Neural progenitor cell (in vitro differentiated cells): ENCODE measurements at regions not wholly inside any gene's neighbourhood (a gene's known extent, or its start where the extent isn't known, plus 50 kb on each side); places are given as distances from the start of the nearest gene placed in this dataset.

Experiments used
- DNase-seq: peaks from one replicate; pipeline ENCODE4 v3.0.0-alpha.2; 2016; ENCODE audit warnings: low spot score
- H2AFZ ChIP-seq: fragments of 200-600 bp; sonication (generic); replicated peaks from 2 replicates; pipeline ENCODE4 v1.6.1; 2016; ENCODE audit warnings: antibody characterized with exemption
- H3F3A ChIP-seq: fragments of 200-600 bp; sonication (generic); 2 replicates; pipeline ENCODE4 v1.6.1; 2016; ENCODE audit warnings: antibody characterized with exemption, low read depth
- H3K27ac ChIP-seq: fragments of 200-600 bp; sonication (generic); 2 replicates; pipeline ENCODE4 v1.5.1; 2016; ENCODE audit warnings: mild to moderate bottlenecking
- H3K27me3 ChIP-seq: fragments of 200-600 bp; sonication (generic); 2 replicates; pipeline ENCODE4 v1.6.1; 2016; ENCODE audit warnings: mild to moderate bottlenecking, moderate library complexity
- H3K36me3 ChIP-seq: fragments of 200-600 bp; sonication (generic); 2 replicates; pipeline ENCODE4 v1.5.1; 2016
- H3K4me1 ChIP-seq: fragments of 200-600 bp; sonication (generic); 2 replicates; pipeline ENCODE4 v1.6.1; 2016; ENCODE audit warnings: mixed run types
- H3K4me2 ChIP-seq: fragments of 200-600 bp; sonication (generic); 2 replicates; pipeline ENCODE4 v1.6.1; 2016
- H3K4me3 ChIP-seq: fragments of 200-600 bp; sonication (generic); 2 replicates; pipeline ENCODE4 v1.5.1; 2016
- H3K79me2 ChIP-seq: fragments of 200-600 bp; sonication (generic); 2 replicates; pipeline ENCODE4 v1.6.1; 2016; ENCODE audit warnings: low read depth
- H3K9ac ChIP-seq: fragments of 200-600 bp; sonication (generic); 2 replicates; pipeline ENCODE4 v1.6.1; 2016
- H3K9me3 ChIP-seq: fragments of 200-600 bp; sonication (generic); 2 replicates; pipeline ENCODE4 v1.5.1; 2016; ENCODE audit warnings: low read depth
- H4K20me1 ChIP-seq: fragments of 200-600 bp; sonication (generic); 2 replicates; pipeline ENCODE4 v1.6.1; 2016; ENCODE audit warnings: low read depth
- H3K27ac Mint-ChIP-seq: 3 replicates; pipeline ENCODE4 v1.8.0; 2021; ENCODE audit warnings: mixed read lengths
- H3K27me3 Mint-ChIP-seq: 2 replicates; pipeline ENCODE4 v1.8.0; 2022; ENCODE audit warnings: low read depth, mild to moderate bottlenecking, inconsistent platforms, moderate library complexity, mixed read lengths; ENCODE audit not compliant: insufficient read depth
- H3K36me3 Mint-ChIP-seq: 3 replicates; pipeline ENCODE4 v1.8.0; 2021; ENCODE audit warnings: mixed read lengths
- H3K4me1 Mint-ChIP-seq: 3 replicates; pipeline ENCODE4 v1.8.0; 2021; ENCODE audit warnings: mixed read lengths
- H3K4me3 Mint-ChIP-seq: 3 replicates; pipeline ENCODE4 v1.8.0; 2021; ENCODE audit warnings: mild to moderate bottlenecking, moderate library complexity, mixed read lengths
- H3K9me3 Mint-ChIP-seq: 3 replicates; pipeline ENCODE4 v1.8.0; 2020; ENCODE audit warnings: mixed read lengths
- EZH2 ChIP-seq: fragments of 200-600 bp; sonication (generic); IDR thresholded peaks from 2 replicates; pipeline ENCODE4 v1.6.1; 2017; ENCODE audit warnings: antibody characterized with exemption, mild to moderate bottlenecking, moderate library complexity
- EZH2phosphoT487 ChIP-seq: fragments of 200-600 bp; sonication (generic); IDR thresholded peaks from 2 replicates; pipeline ENCODE4 v1.6.1; 2017; ENCODE audit warnings: antibody characterized with exemption
- TF ChIP-seq, protein P1 (sequence below): fragments of 200-600 bp; sonication (generic); IDR thresholded peaks from 2 replicates; pipeline ENCODE4 v1.5.1; 2017; ENCODE audit warnings: antibody characterized with exemption, mild to moderate bottlenecking

GRCh38 chr14:61641914-61642613 is 53.2 kb upstream of the HIF1A start:
- TF ChIP-seq, protein P1, sequence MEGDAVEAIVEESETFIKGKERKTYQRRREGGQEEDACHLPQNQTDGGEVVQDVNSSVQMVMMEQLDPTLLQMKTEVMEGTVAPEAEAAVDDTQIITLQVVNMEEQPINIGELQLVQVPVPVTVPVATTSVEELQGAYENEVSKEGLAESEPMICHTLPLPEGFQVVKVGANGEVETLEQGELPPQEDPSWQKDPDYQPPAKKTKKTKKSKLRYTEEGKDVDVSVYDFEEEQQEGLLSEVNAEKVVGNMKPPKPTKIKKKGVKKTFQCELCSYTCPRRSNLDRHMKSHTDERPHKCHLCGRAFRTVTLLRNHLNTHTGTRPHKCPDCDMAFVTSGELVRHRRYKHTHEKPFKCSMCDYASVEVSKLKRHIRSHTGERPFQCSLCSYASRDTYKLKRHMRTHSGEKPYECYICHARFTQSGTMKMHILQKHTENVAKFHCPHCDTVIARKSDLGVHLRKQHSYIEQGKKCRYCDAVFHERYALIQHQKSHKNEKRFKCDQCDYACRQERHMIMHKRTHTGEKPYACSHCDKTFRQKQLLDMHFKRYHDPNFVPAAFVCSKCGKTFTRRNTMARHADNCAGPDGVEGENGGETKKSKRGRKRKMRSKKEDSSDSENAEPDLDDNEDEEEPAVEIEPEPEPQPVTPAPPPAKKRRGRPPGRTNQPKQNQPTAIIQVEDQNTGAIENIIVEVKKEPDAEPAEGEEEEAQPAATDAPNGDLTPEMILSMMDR: no peak
- TF ChIP-seq EZH2phosphoT487 (no peak), EZH2 (no peak)
- no peaks in the 10 kb centered on the region for H3K9me3 Mint-ChIP-seq

GRCh38 chr14:61642614-61642982 is 52.7 kb upstream of the HIF1A start:
- Histone ChIP-seq H4K20me1 (no peaks in the 10 kb centered on the region), H3K9me3 (no peaks in the 10 kb centered on the region), H3K4me2 (no peak overlapping the region), H3K4me1 (peaks cover 15% of the 10 kb centered on the region), H3F3A (no peaks in the 10 kb centered on the region), H2AFZ (no peak overlapping the region), H3K4me3 (no peak overlapping the region), H3K27ac (no peak overlapping the region), H3K9ac (no peak overlapping the region), H3K36me3 (no peaks in the 10 kb centered on the region), H3K27me3 (no peaks in the 10 kb centered on the region), H3K79me2 (no peaks in the 10 kb centered on the region)
- no peak for DNase-seq
- Mint-ChIP-seq H3K9me3 (no peaks in the 10 kb centered on the region), H3K4me3 (no peak overlapping the region), H3K36me3 (no peaks in the 10 kb centered on the region), H3K27ac (no peak overlapping the region), H3K27me3 (peaks cover 2% of the 10 kb centered on the region), H3K4me1 (peaks cover 12% of the 10 kb centered on the region)
- TF ChIP-seq, protein P1: no peak
- no peak for TF ChIP-seq EZH2phosphoT487
- no peak for TF ChIP-seq EZH2

More at GRCh38 chr14:61641914-61642613, 53.2 kb upstream of the HIF1A start:
- Mint-ChIP-seq H3K36me3 (no peaks in the 10 kb centered on the region), H3K4me3 (no peak overlapping the region), H3K27me3 (peaks cover 2% of the 10 kb centered on the region), H3K4me1 (peaks cover 12% of the 10 kb centered on the region), H3K27ac (no peak overlapping the region)
- Histone ChIP-seq H3F3A (no peaks in the 10 kb centered on the region), H3K4me1 (peaks cover 15% of the 10 kb centered on the region), H3K27me3 (no peaks in the 10 kb centered on the region), H3K9ac (no peak overlapping the region), H3K9me3 (no peaks in the 10 kb centered on the region), H3K4me3 (no peak overlapping the region), H3K36me3 (no peaks in the 10 kb centered on the region), H3K27ac (no peak overlapping the region), H2AFZ (no peak overlapping the region), H4K20me1 (no peaks in the 10 kb centered on the region), H3K4me2 (no peak overlapping the region), H3K79me2 (no peaks in the 10 kb centered on the region)
- DNase-seq: no peak

- H3K9ac ChIP-seq: no peak overlapping the region
- H3K27me3 Mint-ChIP-seq: peaks cover 2% of the 10 kb centered on the region
- H3K4me1 Mint-ChIP-seq: peaks cover 12% of the 10 kb centered on the region
- no peaks in the 10 kb centered on the region for H3K36me3 ChIP-seq
- H3F3A ChIP-seq: no peaks in the 10 kb centered on the region
- H3K4me2 ChIP-seq: no peak overlapping the region
- H3K27ac Mint-ChIP-seq: no peak overlapping the region
- H3K27me3 ChIP-seq: no peaks in the 10 kb centered on the region
- H4K20me1 ChIP-seq: no peaks in the 10 kb centered on the region
- H3K9me3 ChIP-seq: no peaks in the 10 kb centered on the region
- no peaks in the 10 kb centered on the region for H3K36me3 Mint-ChIP-seq
- H3K4me3 ChIP-seq: no peak overlapping the region
- TF ChIP-seq EZH2phosphoT487: no peak
- TF ChIP-seq EZH2: no peak
- TF ChIP-seq, protein P1: no peak
- no peaks in the 10 kb centered on the region for H3K79me2 ChIP-seq
- H3K4me1 ChIP-seq: peaks cover 15% of the 10 kb centered on the region
- H3K4me3 Mint-ChIP-seq: no peak overlapping the region
- no peaks in the 10 kb centered on the region for H3K9me3 Mint-ChIP-seq
- no peak for DNase-seq
- H3K27ac ChIP-seq: no peak overlapping the region
- H2AFZ ChIP-seq: no peak overlapping the region
Measured at GRCh38 chr14:61643555-61643954, 51.8 kb upstream of the HIF1A start.
